SK-N-SH (cell line): ENCODE measurements at regions not wholly inside any gene's neighbourhood (a gene's known extent, or its start where the extent isn't known, plus 50 kb on each side); places are given as distances from the start of the nearest gene placed in this dataset.

Source experiments
- CHD2 ChIP-seq: fragments of 150-350 bp; IDR thresholded peaks from 2 replicates; pipeline ENCODE4 v1.6.1; 2018; ENCODE audit warnings: low read length; ENCODE audit not compliant: partially characterized antibody
- CTCF ChIP-seq: fragments of 200-600 bp; sonication (generic); IDR thresholded peaks from 2 replicates; pipeline ENCODE4 v1.6.1; 2017; ENCODE audit warnings: antibody characterized with exemption, mild to moderate bottlenecking, moderate library complexity
- EP300 ChIP-seq, 2 experiments: IDR thresholded peaks; 2 replicates each; pipeline versions ENCODE4 v1.4.0 to v1.6.1; 2012; ENCODE audit warnings: borderline replicate concordance in 1 of 2, low read depth in 1 of 2, low read length in 1 of 2
- EZH2phosphoT487 ChIP-seq: fragments of 200-600 bp; sonication (generic); IDR thresholded peaks from 2 replicates; pipeline ENCODE4 v1.6.1; 2017; ENCODE audit warnings: low read depth, mixed run types, mild to moderate bottlenecking, antibody characterized with exemption, moderate library complexity, borderline replicate concordance
- FOSL2 ChIP-seq: IDR thresholded peaks from 2 replicates; pipeline ENCODE4 v1.4.0; 2012; ENCODE audit warnings: low read depth, mild to moderate bottlenecking, moderate library complexity, borderline replicate concordance
- MAX ChIP-seq: IDR thresholded peaks from 2 replicates; pipeline ENCODE4 v1.4.0; 2012; ENCODE audit warnings: low read depth
- POLR2AphosphoS5 ChIP-seq: IDR thresholded peaks from 2 replicates; pipeline ENCODE4 v1.6.1; 2012; ENCODE audit warnings: low read depth, low read length
- RAD21 ChIP-seq: IDR thresholded peaks from 2 replicates; pipeline ENCODE4 v1.6.1; 2012; ENCODE audit warnings: mild to moderate bottlenecking, low read length
- SIN3A ChIP-seq: IDR thresholded peaks from 2 replicates; pipeline ENCODE4 v1.6.1; 2012; ENCODE audit warnings: low read depth, mild to moderate bottlenecking, low read length, moderate library complexity, borderline replicate concordance
- SMC3 ChIP-seq: IDR thresholded peaks from 2 replicates; pipeline ENCODE4 v1.6.1; 2012; ENCODE audit warnings: low read depth, low read length, improper control_type of control experiment
- TAF1 ChIP-seq: IDR thresholded peaks from 2 replicates; pipeline ENCODE4 v1.6.1; 2012; ENCODE audit warnings: low read depth, mild to moderate bottlenecking, low read length, moderate library complexity, borderline replicate concordance
- USF1 ChIP-seq: IDR thresholded peaks from 2 replicates; pipeline ENCODE4 v1.4.0; 2012; ENCODE audit warnings: low read depth, borderline replicate concordance
- ZBTB33 ChIP-seq: IDR thresholded peaks from 2 replicates; pipeline ENCODE4 v1.4.0; 2012; ENCODE audit warnings: low read depth, borderline replicate concordance

- no peak for TF ChIP-seq EP300 (IDR thresholded peaks at IDR 0.05; ENCODE audit: borderline replicate concordance in 1 of 2, low read depth in 1 of 2, low read length in 1 of 2)
- TF ChIP-seq POLR2AphosphoS5 = no peak
- no peak for TF ChIP-seq USF1
- TF ChIP-seq SIN3A = no peak
- TF ChIP-seq EZH2phosphoT487 = no peak
- TF ChIP-seq FOSL2 = no peak
- TF ChIP-seq CHD2 = no peak
- no peak for TF ChIP-seq SMC3
- TF ChIP-seq MAX = no peak
- no peak for TF ChIP-seq TAF1
- TF ChIP-seq ZBTB33 = no peak
- no peak for TF ChIP-seq CTCF
- no peak for TF ChIP-seq RAD21
Observed at GRCh38 chr14:85824526-85824925, 294.6 kb downstream of the FLRT2 start.
